GM12878 (cell line): ENCODE measurements at regions not wholly inside any gene's neighbourhood (a gene's known extent, or its start where the extent isn't known, plus 50 kb on each side); places are given as distances from the start of the nearest gene placed in this dataset.

Experiments used
- CHD4 ChIP-seq: fragments of 200-600 bp; sonication (generic); IDR thresholded peaks from 2 replicates; pipeline ENCODE4 v1.6.1; 2016; ENCODE audit warnings: mild to moderate bottlenecking
- MTA3 ChIP-seq: IDR thresholded peaks from 2 replicates; pipeline ENCODE4 v1.6.1; 2012; ENCODE audit warnings: low read length, inconsistent platforms, borderline replicate concordance
- NRF1 ChIP-seq: conservative IDR thresholded peaks from 2 replicates; pipeline ENCODE4 v1.6.1; 2011; ENCODE audit warnings: mild to moderate bottlenecking, low read depth, low read length, improper control_type of control experiment
- PBX3 ChIP-seq: IDR thresholded peaks from 2 replicates; pipeline ENCODE4 v1.6.1; 2011; ENCODE audit warnings: mild to moderate bottlenecking, low read depth, low read length, moderate library complexity; ENCODE audit not compliant: insufficient replicate concordance
- POU2F2 ChIP-seq: IDR thresholded peaks from 3 replicates; pipeline ENCODE4 v1.6.1; 2011; ENCODE audit warnings: low read depth, mild to moderate bottlenecking, low read length, borderline replicate concordance
- SMAD5 ChIP-seq: IDR thresholded peaks from 2 replicates; pipeline ENCODE4 v1.6.1; 2016; ENCODE audit warnings: antibody characterized with exemption, low read depth
- SMC3 ChIP-seq: IDR thresholded peaks from 2 replicates; pipeline ENCODE4 v1.6.1; 2011; ENCODE audit warnings: low read length, improper control_type of control experiment, borderline replicate concordance
- TF ChIP-seq, protein P1 (sequence below): fragments of 150-350 bp; IDR thresholded peaks from 2 replicates; pipeline ENCODE4 v1.6.1; 2014; ENCODE audit warnings: mild to moderate bottlenecking, low read depth, low read length
- TF ChIP-seq, protein P2 (sequence below): fragments of 450-650 bp; IDR thresholded peaks from 2 replicates; pipeline ENCODE4 v1.6.1; 2017; ENCODE audit warnings: borderline replicate concordance
- TF ChIP-seq, protein P3 (sequence below): IDR thresholded peaks from 2 replicates; pipeline ENCODE4 v1.6.1; 2011; ENCODE audit warnings: low read depth, low read length, improper control_type of control experiment, borderline replicate concordance

GRCh38 chr2:8442833-8443486, 238.9 kb upstream of the ID2 start (continued):
- TF ChIP-seq, protein P1, sequence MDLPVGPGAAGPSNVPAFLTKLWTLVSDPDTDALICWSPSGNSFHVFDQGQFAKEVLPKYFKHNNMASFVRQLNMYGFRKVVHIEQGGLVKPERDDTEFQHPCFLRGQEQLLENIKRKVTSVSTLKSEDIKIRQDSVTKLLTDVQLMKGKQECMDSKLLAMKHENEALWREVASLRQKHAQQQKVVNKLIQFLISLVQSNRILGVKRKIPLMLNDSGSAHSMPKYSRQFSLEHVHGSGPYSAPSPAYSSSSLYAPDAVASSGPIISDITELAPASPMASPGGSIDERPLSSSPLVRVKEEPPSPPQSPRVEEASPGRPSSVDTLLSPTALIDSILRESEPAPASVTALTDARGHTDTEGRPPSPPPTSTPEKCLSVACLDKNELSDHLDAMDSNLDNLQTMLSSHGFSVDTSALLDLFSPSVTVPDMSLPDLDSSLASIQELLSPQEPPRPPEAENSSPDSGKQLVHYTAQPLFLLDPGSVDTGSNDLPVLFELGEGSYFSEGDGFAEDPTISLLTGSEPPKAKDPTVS: no peak
- TF ChIP-seq, protein P2, sequence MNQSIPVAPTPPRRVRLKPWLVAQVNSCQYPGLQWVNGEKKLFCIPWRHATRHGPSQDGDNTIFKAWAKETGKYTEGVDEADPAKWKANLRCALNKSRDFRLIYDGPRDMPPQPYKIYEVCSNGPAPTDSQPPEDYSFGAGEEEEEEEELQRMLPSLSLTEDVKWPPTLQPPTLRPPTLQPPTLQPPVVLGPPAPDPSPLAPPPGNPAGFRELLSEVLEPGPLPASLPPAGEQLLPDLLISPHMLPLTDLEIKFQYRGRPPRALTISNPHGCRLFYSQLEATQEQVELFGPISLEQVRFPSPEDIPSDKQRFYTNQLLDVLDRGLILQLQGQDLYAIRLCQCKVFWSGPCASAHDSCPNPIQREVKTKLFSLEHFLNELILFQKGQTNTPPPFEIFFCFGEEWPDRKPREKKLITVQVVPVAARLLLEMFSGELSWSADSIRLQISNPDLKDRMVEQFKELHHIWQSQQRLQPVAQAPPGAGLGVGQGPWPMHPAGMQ: no peak
- TF ChIP-seq SMAD5 (no peak), NRF1 (no peak), CHD4 (no peak), POU2F2 (no peak), SMC3 (no peak), MTA3 (no peak), PBX3 (peak; percentile 51)
- TF ChIP-seq, protein P3, sequence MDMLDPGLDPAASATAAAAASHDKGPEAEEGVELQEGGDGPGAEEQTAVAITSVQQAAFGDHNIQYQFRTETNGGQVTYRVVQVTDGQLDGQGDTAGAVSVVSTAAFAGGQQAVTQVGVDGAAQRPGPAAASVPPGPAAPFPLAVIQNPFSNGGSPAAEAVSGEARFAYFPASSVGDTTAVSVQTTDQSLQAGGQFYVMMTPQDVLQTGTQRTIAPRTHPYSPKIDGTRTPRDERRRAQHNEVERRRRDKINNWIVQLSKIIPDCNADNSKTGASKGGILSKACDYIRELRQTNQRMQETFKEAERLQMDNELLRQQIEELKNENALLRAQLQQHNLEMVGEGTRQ: no peak
